Activated CD4-positive, alpha-beta T cell treated with anti-CD3 and anti-CD28 coated beads, Interleukin-2, amount 50 U/mL, for 48 hours (primary cell): ENCODE measurements at regions not wholly inside any gene's neighbourhood (a gene's known extent, or its start where the extent isn't known, plus 50 kb on each side); places are given as distances from the start of the nearest gene placed in this dataset.

Experiments used
- DNase-seq, 2 experiments: peaks; one replicate each; pipeline ENCODE4 v3.0.0-alpha.2; 2020

GRCh38 chr1:73180397-73181189 is 898.3 kb upstream of the NEGR1 start:
- no peak for DNase-seq

DNA sequence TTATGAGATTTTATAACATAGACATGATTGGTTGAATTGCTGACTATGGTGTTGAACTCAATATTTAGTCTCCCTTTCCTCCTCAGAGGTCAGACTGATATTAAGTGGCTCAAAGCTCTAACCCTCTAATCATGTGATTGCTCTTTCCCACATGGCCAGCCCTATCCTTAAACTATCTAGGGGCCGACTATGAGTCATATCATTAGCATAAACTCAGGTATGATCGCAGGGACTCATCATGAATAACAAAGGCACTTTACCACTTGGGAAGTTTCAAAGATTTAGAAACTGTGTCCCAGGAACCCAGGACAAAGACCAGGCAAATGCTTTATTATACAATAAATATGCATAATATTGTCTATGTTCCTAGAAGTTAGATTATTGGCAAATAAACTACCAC is 894.6 kb upstream of the NEGR1 start:
- DNase-seq, result no peak

GRCh38 chr1:73167009-73167657 is 884.8 kb upstream of the NEGR1 start:
- no peak for DNase-seq

DNA sequence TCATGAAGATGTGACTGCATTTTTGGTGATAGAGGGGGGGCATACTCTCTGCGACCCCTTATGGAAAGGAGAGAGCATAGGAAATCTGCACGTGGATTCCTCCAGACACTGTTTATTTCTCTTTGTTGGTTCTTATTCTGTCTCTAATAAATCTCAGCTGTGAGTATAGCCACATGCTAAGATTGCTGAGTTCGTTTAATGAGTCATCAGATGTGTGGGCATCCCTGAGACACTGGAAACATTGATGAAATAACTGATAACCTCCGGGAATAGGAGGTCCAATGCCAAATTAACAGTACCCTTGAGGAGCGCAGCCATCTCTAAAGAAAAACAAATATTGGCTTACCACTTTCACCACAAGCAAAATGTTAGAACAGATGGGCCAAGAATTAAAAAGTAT is 880.2 kb upstream of the NEGR1 start:
- DNase-seq, result no peak

DNA sequence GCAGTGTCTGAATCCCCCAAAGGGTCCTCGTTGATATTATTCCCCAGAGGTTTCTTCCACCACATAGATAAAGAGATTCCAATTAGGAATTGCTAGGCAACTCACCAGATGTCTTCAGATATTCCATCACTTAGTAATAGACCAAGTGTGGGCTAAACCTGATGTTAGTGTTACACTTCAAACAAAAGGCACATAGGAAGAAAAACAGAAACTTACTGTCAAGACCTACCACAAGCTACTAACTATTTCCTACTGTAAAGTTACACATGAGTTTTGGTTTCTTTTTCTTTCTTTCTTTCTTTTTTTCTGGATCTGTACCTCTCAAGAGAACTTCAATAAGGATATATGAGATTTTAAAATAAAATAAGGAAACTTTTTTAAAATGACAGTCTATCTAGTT is 879.1 kb upstream of the NEGR1 start:
- DNase-seq, result no peak

- no peak for DNase-seq
These were observed 878.4 kb upstream of the NEGR1 start for GRCh38 chr1:73160759-73161158.

DNA sequence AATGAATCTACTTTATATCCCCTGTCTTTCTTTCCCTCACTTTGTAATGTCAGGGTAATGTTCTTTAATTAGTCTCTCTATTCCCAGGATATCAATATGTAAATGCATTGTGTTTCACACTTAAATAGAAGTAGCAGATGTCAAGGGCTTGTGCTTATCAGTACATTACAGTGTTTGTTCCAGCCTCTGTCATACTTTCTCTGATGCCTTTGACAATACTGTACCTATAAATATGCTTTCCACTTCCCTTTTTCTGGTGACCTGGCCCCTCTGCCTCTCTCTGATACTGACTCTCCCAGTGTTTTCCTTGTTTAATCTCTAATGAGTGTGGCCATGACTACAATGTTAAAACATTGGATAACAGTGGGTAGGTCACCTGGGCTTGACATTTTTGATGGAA is 862.0 kb upstream of the NEGR1 start:
- no peak for DNase-seq

- DNase-seq, result no peak
These were observed 854.6 kb upstream of the NEGR1 start for GRCh38 chr1:73136975-73137374.

- DNase-seq, result no peak
These were observed 824.6 kb upstream of the NEGR1 start for GRCh38 chr1:73106931-73107330.

- no peak for DNase-seq
These were observed 823.4 kb upstream of the NEGR1 start for GRCh38 chr1:73105755-73106154.

DNA sequence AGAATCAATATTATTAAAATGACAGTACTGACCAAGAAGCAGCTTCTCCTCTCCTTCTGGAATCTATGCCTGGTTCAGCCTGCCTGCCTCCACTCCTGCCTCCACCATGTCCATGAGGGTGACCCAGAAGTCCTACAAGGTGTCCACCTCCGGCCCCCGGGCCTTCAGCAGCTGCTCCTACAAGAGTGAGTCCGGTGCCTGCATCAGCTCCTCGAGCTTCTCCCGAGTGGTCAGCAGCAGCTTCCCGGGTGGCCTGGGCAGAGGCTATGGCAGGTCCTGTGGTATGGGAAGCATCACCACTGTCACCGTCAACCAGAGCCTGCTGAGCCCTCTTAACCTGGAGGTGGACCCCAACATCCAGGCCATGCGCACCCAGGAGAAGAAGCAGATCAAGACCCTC is 822.4 kb upstream of the NEGR1 start:
- DNase-seq, result no peak

- no peak for DNase-seq
These were observed 817.9 kb upstream of the NEGR1 start for GRCh38 chr1:73100216-73100615.

DNA sequence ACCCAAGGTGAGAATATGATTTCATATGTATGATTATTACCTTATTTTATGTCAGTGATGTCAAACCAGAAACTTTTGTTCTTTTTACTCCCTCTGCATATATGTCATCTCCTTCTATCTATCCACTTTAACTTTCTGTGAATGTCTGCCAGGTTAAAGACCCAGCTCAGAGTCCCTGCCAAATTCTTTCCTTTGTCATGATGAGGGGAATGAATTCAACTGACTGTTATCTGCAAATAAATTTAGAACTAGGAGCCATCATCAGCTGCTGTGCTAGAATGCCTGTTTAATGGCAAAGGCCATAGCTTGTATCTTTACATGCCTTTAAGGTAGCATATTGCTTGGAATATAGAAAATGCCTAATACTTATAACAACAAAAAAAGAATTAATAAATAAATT is 815.6 kb upstream of the NEGR1 start:
- no peak for DNase-seq

DNA sequence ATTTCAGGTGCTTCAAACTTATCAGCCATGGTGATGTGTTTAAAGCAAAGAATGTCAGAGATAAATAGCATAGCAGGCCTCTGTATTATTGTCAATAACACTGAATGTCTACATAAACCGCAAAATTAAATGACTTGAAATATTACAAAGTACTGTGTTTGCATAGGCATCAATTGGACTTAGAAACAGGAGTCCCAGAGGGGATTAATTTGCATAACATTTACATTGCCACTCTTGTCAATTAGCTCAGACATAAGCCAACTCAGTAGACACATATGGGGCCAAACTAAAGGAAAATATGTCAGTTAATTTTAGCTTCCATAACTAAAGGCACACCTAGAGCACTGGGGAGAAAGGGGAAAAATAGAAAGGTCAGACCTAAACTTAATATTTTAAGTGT is 814.5 kb upstream of the NEGR1 start:
- no peak for DNase-seq

DNA sequence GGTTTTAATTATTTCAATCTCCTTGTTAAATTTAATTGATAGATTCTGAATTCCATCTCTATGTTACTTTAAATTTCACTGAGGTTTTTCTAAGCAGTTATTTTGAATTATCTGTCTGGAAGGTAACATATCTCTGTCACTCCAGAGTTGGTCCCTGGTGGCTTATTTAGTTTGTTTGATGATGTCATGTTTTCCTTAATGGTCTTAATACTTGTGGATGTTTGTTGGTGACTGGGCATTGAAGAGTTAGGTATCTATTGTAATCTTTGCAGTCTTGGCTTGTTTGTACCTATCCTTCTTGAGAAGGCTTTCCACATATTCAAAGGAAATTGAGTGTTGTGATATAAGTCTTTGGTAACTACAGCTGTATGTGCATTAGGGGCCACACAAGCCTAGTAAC is 810.0 kb upstream of the NEGR1 start:
- DNase-seq, result no peak

- DNase-seq, result no peak
These were observed 784.5 kb upstream of the NEGR1 start for GRCh38 chr1:73066866-73067265.

DNA sequence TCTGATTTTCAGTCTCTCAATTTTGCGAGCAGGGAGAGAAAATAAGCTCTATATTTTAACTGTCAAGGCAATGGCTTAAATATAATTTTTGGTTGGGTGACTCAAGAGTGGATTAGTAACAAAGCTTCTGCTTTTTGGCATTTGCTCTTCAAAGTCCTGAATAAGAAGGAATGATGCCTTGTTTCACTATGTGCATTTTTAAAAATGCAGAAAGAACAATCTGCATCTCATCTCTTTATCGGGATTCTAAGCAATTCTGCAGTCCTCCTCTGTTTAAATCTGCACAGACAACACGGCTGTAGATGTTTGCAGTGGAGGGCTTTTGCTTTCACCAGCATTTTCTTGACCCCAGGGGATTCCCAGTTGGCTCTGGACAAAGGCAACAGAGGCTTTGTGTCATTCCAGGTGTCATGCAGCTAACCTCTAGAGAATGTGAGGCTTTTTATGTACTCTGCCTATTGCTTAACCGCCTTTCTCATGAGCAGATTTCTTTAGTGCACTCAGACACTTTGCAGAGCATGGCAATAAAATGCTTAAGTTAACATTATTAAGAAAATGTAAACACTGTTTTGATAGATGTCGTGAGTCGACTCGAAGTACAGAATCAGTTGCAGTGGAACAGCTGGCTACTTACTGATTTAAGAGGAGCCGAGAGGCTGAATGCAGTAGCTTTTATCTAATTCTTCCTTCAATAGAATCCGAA is 783.2 kb upstream of the NEGR1 start:
- no peak for DNase-seq

GRCh38 chr1:73056826-73057225 is 774.5 kb upstream of the NEGR1 start:
- no peak for DNase-seq

DNA sequence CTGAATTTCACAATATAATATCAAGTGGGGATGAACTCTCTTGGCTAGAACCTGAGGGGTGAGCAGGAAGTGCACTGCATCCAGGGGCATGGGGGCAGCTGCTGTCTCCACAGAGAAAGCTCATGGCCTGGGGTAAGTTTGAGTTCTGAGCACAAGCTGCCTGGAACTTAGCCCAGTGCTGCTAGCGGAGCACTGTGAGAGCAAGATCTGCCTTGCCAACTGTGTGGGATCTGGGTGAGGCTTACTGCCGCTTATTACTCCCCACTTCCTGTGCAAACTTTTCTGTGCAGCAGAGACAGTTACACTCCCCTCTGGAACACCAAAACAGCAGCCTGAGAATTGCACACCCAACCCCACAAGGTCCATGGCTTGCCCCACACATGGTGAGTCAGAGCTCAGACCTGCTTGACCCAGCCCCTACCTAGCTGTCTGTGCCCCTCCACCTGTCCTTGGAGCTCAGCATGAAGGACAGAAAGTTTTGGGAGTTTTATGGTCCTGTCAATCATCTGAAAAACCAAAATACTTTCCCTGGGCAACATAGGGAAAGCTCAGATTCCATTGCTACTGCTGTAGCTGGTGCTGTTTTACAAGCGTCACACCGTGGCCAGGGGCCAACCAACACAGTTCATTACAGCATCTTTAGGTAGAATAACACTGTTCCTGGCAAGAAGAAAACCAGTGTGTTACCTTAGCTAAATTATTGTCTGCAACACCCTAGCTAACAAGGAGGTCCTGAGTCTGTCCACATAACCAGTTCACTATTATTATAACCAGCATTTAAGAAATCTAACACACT is 762.1 kb upstream of the NEGR1 start:
- DNase-seq, result no peak

GRCh38 chr1:73042403-73042802 is 760.1 kb upstream of the NEGR1 start:
- no peak for DNase-seq

- DNase-seq, result no peak
These were observed 758.5 kb upstream of the NEGR1 start for GRCh38 chr1:73040811-73041210.

DNA sequence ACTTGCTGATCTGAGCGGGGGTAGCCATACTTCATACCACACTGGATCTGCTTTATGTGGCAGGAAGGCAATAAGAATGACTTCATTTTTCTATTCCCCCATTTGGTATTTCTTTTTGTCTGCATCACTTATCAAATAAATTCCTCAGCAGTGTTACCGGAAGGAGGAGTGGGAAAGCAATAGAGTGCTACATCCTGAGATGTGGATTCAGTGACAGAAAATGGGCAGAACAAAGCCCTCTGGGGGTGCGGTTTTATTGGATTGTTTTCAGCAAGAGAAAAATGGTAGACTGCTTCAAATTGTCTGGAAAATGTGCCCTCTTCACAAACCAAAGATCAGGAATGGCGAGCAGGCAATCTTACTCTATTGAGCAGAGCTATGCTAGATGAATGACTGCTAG is 751.9 kb upstream of the NEGR1 start:
- DNase-seq, result no peak

- no peak for DNase-seq
These were observed 751.3 kb upstream of the NEGR1 start for GRCh38 chr1:73033640-73034039.
